ENCODE measurements at regions not wholly inside any gene's neighbourhood (a gene's known extent, or its start where the extent isn't known, plus 50 kb on each side); places are given as distances from the start of the nearest gene placed in this dataset.

- intact Hi-C loops (cut with DNase I), result no loop called here
Observed at GRCh38 chr15:47603026-47603425, 114.3 kb upstream of the SEMA6D start.

GRCh38 chr15:47607695-47608094, 109.6 kb upstream of the SEMA6D start:
- Histone ChIP-seq H3K4me3 (no peak overlapping the region), H3K27ac (no peak overlapping the region), H3K36me3 (replicated peaks in 1 of 2) (no peaks in the 10 kb centered on the region), H3K4me1 (replicated peaks in 1 of 2) (peaks cover 0 to 10% of the 10 kb centered on the region in 2 donors), H3K9me3 (replicated peaks in 1 of 3) (no peaks in the 10 kb centered on the region), H3K27me3 (peaks cover 12% of the 10 kb centered on the region)
- TF ChIP-seq POLR2A (IDR thresholded peaks at IDR 0.05) (no peak), CTCF (IDR thresholded peaks at IDR 0.05) (no peak)
- DNase-seq, result peak; percentile 44 to 79 (median 52)
- intact Hi-C loops (cut with DNase I), result no loop called here

More at GRCh38 chr15:47603026-47603425, 114.3 kb upstream of the SEMA6D start:
- Histone ChIP-seq H3K4me3 (no peak overlapping the region), H3K36me3 (replicated peaks in 1 of 2) (no peaks in the 10 kb centered on the region), H3K9me3 (replicated peaks in 1 of 3) (no peaks in the 10 kb centered on the region), H3K27ac (no peak overlapping the region), H3K4me1 (replicated peaks in 1 of 2) (peaks cover 0 to 7% of the 10 kb centered on the region in 2 donors), H3K27me3 (no peaks in the 10 kb centered on the region)
- no peak for DNase-seq
- WGBS, 4 donors, result 86 to 93% (median 92%) methylated on average over 2 of the region's 2 CpGs
- TF ChIP-seq POLR2A (IDR thresholded peaks at IDR 0.05) (no peak), CTCF (IDR thresholded peaks at IDR 0.05) (no peak)

GRCh38 chr15:47609693-47610092, 107.6 kb upstream of the SEMA6D start:
- WGBS, 4 donors, result 75 to 87% (median 81%) methylated on average over 2 of the region's 2 CpGs
- DNase-seq, result no peak
- peaks cover 0 to 10% of the 10 kb centered on the region in 2 donors for H3K4me1 ChIP-seq (replicated peaks in 1 of 2)
- no peaks in the 10 kb centered on the region for H3K36me3 ChIP-seq (replicated peaks in 1 of 2)
- no peak for TF ChIP-seq CTCF (IDR thresholded peaks at IDR 0.05)
- H3K9me3 ChIP-seq (replicated peaks in 1 of 3), result no peaks in the 10 kb centered on the region
- no peak overlapping the region for H3K27ac ChIP-seq
- intact Hi-C loops (cut with DNase I), result no loop called here
- H3K27me3 ChIP-seq, result peaks cover 12% of the 10 kb centered on the region
- no peak overlapping the region for H3K4me3 ChIP-seq

GRCh38 chr15:47610736-47611135, 106.6 kb upstream of the SEMA6D start:
- whole genome bisulfite sequencing, 4 donors, result 86 to 92% (median 90%) methylated on average over 2 of the region's 2 CpGs
- TF ChIP-seq CTCF (IDR thresholded peaks at IDR 0.05) (no peak), POLR2A (IDR thresholded peaks at IDR 0.05) (no peak)
- intact Hi-C loops (cut with DNase I), result no loop called here

More at GRCh38 chr15:47610736-47611135, 106.6 kb upstream of the SEMA6D start:
- peaks cover 12% of the 10 kb centered on the region for H3K27me3 ChIP-seq
- no peak for DNase-seq
- no peaks in the 10 kb centered on the region for H3K9me3 ChIP-seq (replicated peaks in 1 of 3)
- no peak overlapping the region for H3K4me3 ChIP-seq
- no peak overlapping the region for H3K27ac ChIP-seq
- no peaks in the 10 kb centered on the region for H3K36me3 ChIP-seq (replicated peaks in 1 of 2)
- H3K4me1 ChIP-seq (replicated peaks in 1 of 2), result peaks cover 0 to 10% of the 10 kb centered on the region in 2 donors

Data from adrenal gland (tissue), 9 donors.